IMR-90 (cell line): ENCODE measurements at regions not wholly inside any gene's neighbourhood (a gene's known extent, or its start where the extent isn't known, plus 50 kb on each side); places are given as distances from the start of the nearest gene placed in this dataset.
"Not testable (repeated sequence)": the region's sequence is repeated elsewhere in the genome, so short reads cannot be mapped to it uniquely, and the experiment has no call there.

ENCODE experiments used
- BHLHE40 ChIP-seq: fragments of 150-350 bp; IDR thresholded peaks from 2 replicates; pipeline ENCODE4 v1.6.1; 2016; ENCODE audit warnings: mild to moderate bottlenecking, low read depth, low read length
- CTCF ChIP-seq: conservative IDR thresholded peaks from 2 replicates; pipeline ENCODE4 v1.5.1; 2012; ENCODE audit warnings: mild to moderate bottlenecking, low read depth, low read length, improper control_type of control experiment
- ELK1 ChIP-seq: fragments of 150-350 bp; IDR thresholded peaks from 2 replicates; pipeline ENCODE4 v1.6.1; 2016; ENCODE audit warnings: low read depth, mild to moderate bottlenecking, low read length, moderate library complexity, borderline replicate concordance
- FOS ChIP-seq: fragments of 150-350 bp; IDR thresholded peaks from 2 replicates; pipeline ENCODE4 v1.6.1; 2016; ENCODE audit warnings: low read depth, low read length
- MAFK ChIP-seq: IDR thresholded peaks from 2 replicates; pipeline ENCODE4 v1.6.1; 2012; ENCODE audit warnings: low read depth, low read length, improper control_type of control experiment
- MXI1 ChIP-seq: IDR thresholded peaks from 2 replicates; pipeline ENCODE4 v1.6.1; 2012; ENCODE audit warnings: low read depth, mild to moderate bottlenecking, low read length, moderate library complexity, borderline replicate concordance
- NFE2L2 ChIP-seq: fragments of 150-350 bp; IDR thresholded peaks from 2 replicates; pipeline ENCODE4 v1.6.1; 2016; ENCODE audit warnings: low read depth, mild to moderate bottlenecking, low read length
- POLR2A ChIP-seq: IDR thresholded peaks from 2 replicates; pipeline ENCODE4 v1.6.1; 2012; ENCODE audit warnings: mild to moderate bottlenecking, low read depth, low read length
- RAD21 ChIP-seq: IDR thresholded peaks from 2 replicates; pipeline ENCODE4 v1.6.1; 2012; ENCODE audit warnings: low read length, improper control_type of control experiment
- RCOR1 ChIP-seq: IDR thresholded peaks from 2 replicates; pipeline ENCODE4 v1.6.1; 2012; ENCODE audit warnings: mild to moderate bottlenecking, low read length, improper control_type of control experiment; ENCODE audit not compliant: insufficient replicate concordance
- SMC3 ChIP-seq: fragments of 150-350 bp; IDR thresholded peaks from 2 replicates; pipeline ENCODE4 v1.6.1; 2016; ENCODE audit warnings: low read depth, mild to moderate bottlenecking, antibody characterized with exemption, low read length, moderate library complexity
- USF2 ChIP-seq: fragments of 150-350 bp; IDR thresholded peaks from 2 replicates; pipeline ENCODE4 v1.6.1; 2017; ENCODE audit warnings: mild to moderate bottlenecking, antibody characterized with exemption, low read length, low read depth

GRCh38 chr1:45272267-45272666, 54.4 kb upstream of the HPDL start:
- not testable (repeated sequence) for TF ChIP-seq CTCF, SMC3, ELK1, POLR2A, RAD21, FOS, MAFK, NFE2L2, BHLHE40, MXI1, RCOR1, USF2
